CD4-positive, alpha-beta T cell treated with Interleukin-15 for 1 hour (primary cell): ENCODE measurements at regions not wholly inside any gene's neighbourhood (a gene's known extent, or its start where the extent isn't known, plus 50 kb on each side); places are given as distances from the start of the nearest gene placed in this dataset.
"Not testable (repeated sequence)": the region's sequence is repeated elsewhere in the genome, so short reads cannot be mapped to it uniquely, and the experiment has no call there.

ENCODE experiments used
- DNase-seq: peaks from one replicate; pipeline ENCODE4 v3.0.0-alpha.2; 2020

GRCh38 chr5:21007781-21008180, 1019.8 kb upstream of the CDH18 start:
- DNase-seq, result no peak

GRCh38 chr5:20988933-20989332, 1000.9 kb upstream of the CDH18 start:
- not testable (repeated sequence) for DNase-seq

GRCh38 chr5:20985754-20986153, 997.8 kb upstream of the CDH18 start:
- no peak for DNase-seq

- DNase-seq, result no peak
Measured at GRCh38 chr5:20974426-20974825, 986.4 kb upstream of the CDH18 start.

- no peak for DNase-seq
Measured at GRCh38 chr5:20972419-20972925, 984.5 kb upstream of the CDH18 start.

- DNase-seq, result no peak
Measured at GRCh38 chr5:20959347-20959746, 971.3 kb upstream of the CDH18 start.

GRCh38 chr5:20958641-20959040, 970.6 kb upstream of the CDH18 start:
- no peak for DNase-seq

GRCh38 chr5:20956134-20956533, 968.1 kb upstream of the CDH18 start:
- no peak for DNase-seq

- DNase-seq, result no peak
Measured at GRCh38 chr5:20949636-20950035, 961.6 kb upstream of the CDH18 start.

GRCh38 chr5:20943183-20943971, 955.4 kb upstream of the CDH18 start:
- DNase-seq, result not testable (repeated sequence)

- not testable (repeated sequence) for DNase-seq
Measured at GRCh38 chr5:20942603-20943002, 954.6 kb upstream of the CDH18 start.

GRCh38 chr5:20940786-20941185, 952.8 kb upstream of the CDH18 start:
- not testable (repeated sequence) for DNase-seq

- DNase-seq, result not testable (repeated sequence)
Measured at GRCh38 chr5:20890936-20891335, 902.9 kb upstream of the CDH18 start.

GRCh38 chr5:20875726-20876125, 887.7 kb upstream of the CDH18 start:
- not testable (repeated sequence) for DNase-seq

GRCh38 chr5:20865892-20866291, 877.9 kb upstream of the CDH18 start:
- DNase-seq, result not testable (repeated sequence)

GRCh38 chr5:20833081-20833627, 845.2 kb upstream of the CDH18 start:
- DNase-seq, result no peak

- DNase-seq, result no peak
Measured at GRCh38 chr5:20832204-20833080, 844.4 kb upstream of the CDH18 start.

GRCh38 chr5:20825951-20826350, 838.0 kb upstream of the CDH18 start:
- DNase-seq, result not testable (repeated sequence)

- DNase-seq, result not testable (repeated sequence)
Measured at GRCh38 chr5:20797216-20797615, 809.2 kb upstream of the CDH18 start.

- DNase-seq, result not testable (repeated sequence)
Measured at GRCh38 chr5:20784755-20785154, 796.8 kb upstream of the CDH18 start.

GRCh38 chr5:20783484-20783883, 795.5 kb upstream of the CDH18 start:
- not testable (repeated sequence) for DNase-seq

- DNase-seq, result not testable (repeated sequence)
Measured at GRCh38 chr5:20771338-20771737, 783.3 kb upstream of the CDH18 start.

- not testable (repeated sequence) for DNase-seq
Measured at GRCh38 chr5:20765074-20765473, 777.1 kb upstream of the CDH18 start.
